Testis (tissue), 2 donors: ENCODE measurements at regions not wholly inside any gene's neighbourhood (a gene's known extent, or its start where the extent isn't known, plus 50 kb on each side); places are given as distances from the start of the nearest gene placed in this dataset.

ENCODE experiments used
- DNase-seq: peaks from one replicate; pipeline ENCODE4 v3.0.0-alpha.2; 2019
- H3K27ac ChIP-seq, 2 donors: fragments of 200-600 bp; sonication (generic); one replicate each; pipeline ENCODE4 v1.5.1; 2019
- H3K27me3 ChIP-seq: fragments of 200-600 bp; sonication (generic); one replicate; pipeline ENCODE4 v1.5.1; 2019
- H3K36me3 ChIP-seq: fragments of 200-600 bp; sonication (generic); one replicate; pipeline ENCODE4 v1.5.1; 2017; ENCODE audit warnings: low read depth; ENCODE audit errors: missing control alignments
- H3K4me1 ChIP-seq: fragments of 200-600 bp; sonication (generic); one replicate; pipeline ENCODE4 v1.5.1; 2019
- H3K4me3 ChIP-seq, 2 donors: fragments of 200-600 bp; sonication (generic); one replicate each; pipeline ENCODE4 v1.5.1; 2017 to 2019
- H3K9me3 ChIP-seq: fragments of 200-600 bp; sonication (generic); one replicate; pipeline ENCODE4 v1.5.1; 2017
- CTCF ChIP-seq, 3 experiments: fragments of 450-650 bp in 2 of 3; fragments of 200-600 bp in 1 of 3; sonication (generic) in 1 of 3; IDR thresholded peaks; one replicate each; pipeline ENCODE4 v1.5.1; 2016 to 2019; ENCODE audit warnings: antibody characterized with exemption in 3 of 3, mild to moderate bottlenecking in 2 of 3, moderate library complexity in 1 of 3
- POLR2A ChIP-seq: fragments of 450-650 bp; IDR thresholded peaks from one replicate; pipeline ENCODE4 v1.6.1; 2017; ENCODE audit warnings: antibody characterized with exemption, mild to moderate bottlenecking, moderate library complexity
- WGBS, 2 donors: methylation state at CpG; one replicate each; pipeline ENCODE4 v1.1.5; 2018; 5-methylcytosine and 5-hydroxymethylcytosine counted together
- intact Hi-C: fragments of 100-400 bp; cut with DNase I; formaldehyde crosslinking; loops from one replicate; pipeline ENCODE4 v1.15.1; 2023; ENCODE audit warnings: low total_unique reads

DNA sequence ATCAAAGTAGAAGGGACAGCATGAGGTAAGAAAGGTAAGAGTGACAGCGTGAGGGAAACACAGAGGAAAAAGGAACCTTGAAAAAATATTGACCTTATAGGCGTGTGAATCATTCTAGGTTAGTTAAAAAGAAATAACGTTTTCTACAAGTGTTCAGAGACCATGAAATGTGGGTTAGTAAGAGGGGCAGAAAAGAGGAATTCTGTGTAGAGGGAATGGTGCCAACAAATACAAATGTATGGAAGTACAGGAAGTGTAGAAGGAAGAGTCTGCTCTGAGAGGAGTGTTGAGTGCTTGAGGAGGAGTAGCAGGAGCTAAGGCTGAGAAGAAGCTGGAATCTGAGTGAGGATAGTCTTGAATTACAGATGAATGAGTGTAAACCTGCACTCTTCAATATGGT, 418.6 kb upstream of the RIOK2 start:
- no peaks in the 10 kb centered on the region for H3K27me3 ChIP-seq
- 74 to 75% methylated on average over 3 of the region's 3 CpGs for WGBS, 2 donors
- no peak for DNase-seq
- no peak overlapping the region for H3K4me3 ChIP-seq
- TF ChIP-seq CTCF (IDR thresholded peaks at IDR 0.05) = no peak
- TF ChIP-seq POLR2A = no peak
- no peaks in the 10 kb centered on the region for H3K4me1 ChIP-seq
- no peaks in the 10 kb centered on the region for H3K9me3 ChIP-seq
- H3K27ac ChIP-seq = no peak overlapping the region
- intact Hi-C loops = no loop called here
- no peaks in the 10 kb centered on the region for H3K36me3 ChIP-seq

- H3K27me3 ChIP-seq = no peaks in the 10 kb centered on the region
- intact Hi-C loops = no loop called here
- no peaks in the 10 kb centered on the region for H3K9me3 ChIP-seq
- no peak for TF ChIP-seq CTCF (IDR thresholded peaks at IDR 0.05)
- TF ChIP-seq POLR2A = no peak
- no peak for DNase-seq
- no peaks in the 10 kb centered on the region for H3K4me1 ChIP-seq
- no peak overlapping the region for H3K27ac ChIP-seq
- H3K36me3 ChIP-seq = no peaks in the 10 kb centered on the region
- no peak overlapping the region for H3K4me3 ChIP-seq
Measured at GRCh38 chr5:97606531-97606930, 423.5 kb upstream of the RIOK2 start.

- Histone ChIP-seq H3K4me1 (no peaks in the 10 kb centered on the region), H3K27ac (no peak overlapping the region), H3K4me3 (no peak overlapping the region), H3K9me3 (no peaks in the 10 kb centered on the region), H3K36me3 (no peaks in the 10 kb centered on the region), H3K27me3 (no peaks in the 10 kb centered on the region)
- WGBS, 2 donors = 78 to 80% methylated on average over 4 of the region's 4 CpGs
- no peak for DNase-seq
- intact Hi-C loops = no loop called here
- TF ChIP-seq CTCF (IDR thresholded peaks at IDR 0.05) (no peak), POLR2A (no peak)
Measured at GRCh38 chr5:97608501-97608900, 425.5 kb upstream of the RIOK2 start.

GRCh38 chr5:97618721-97619120, 435.7 kb upstream of the RIOK2 start:
- H3K4me3 ChIP-seq = no peak overlapping the region
- no peaks in the 10 kb centered on the region for H3K4me1 ChIP-seq
- H3K27me3 ChIP-seq = no peaks in the 10 kb centered on the region
- intact Hi-C loops = no loop called here
- 89 to 92% methylated on average over 1 of the region's 1 CpG for WGBS, 2 donors
- no peak for DNase-seq
- H3K9me3 ChIP-seq = no peaks in the 10 kb centered on the region
- TF ChIP-seq CTCF (IDR thresholded peaks at IDR 0.05) = no peak
- TF ChIP-seq POLR2A = no peak
- H3K27ac ChIP-seq = no peak overlapping the region
- H3K36me3 ChIP-seq = no peaks in the 10 kb centered on the region

GRCh38 chr5:97623441-97623840, 440.4 kb upstream of the RIOK2 start:
- no peak overlapping the region for H3K27ac ChIP-seq
- no peak for DNase-seq
- H3K4me1 ChIP-seq = peaks cover 13% of the 10 kb centered on the region
- TF ChIP-seq CTCF (IDR thresholded peaks at IDR 0.05) = no peak
- TF ChIP-seq POLR2A = no peak
- H3K36me3 ChIP-seq = no peaks in the 10 kb centered on the region
- intact Hi-C loops = no loop called here
- no peaks in the 10 kb centered on the region for H3K9me3 ChIP-seq
- 92 to 95% methylated on average over 3 of the region's 3 CpGs for WGBS, 2 donors
- no peaks in the 10 kb centered on the region for H3K27me3 ChIP-seq
- H3K4me3 ChIP-seq = no peak overlapping the region
